ENCODE measurements at regions not wholly inside any gene's neighbourhood (a gene's known extent, or its start where the extent isn't known, plus 50 kb on each side); places are given as distances from the start of the nearest gene placed in this dataset.

GRCh38 chr1:109821831-109822745 is 58.4 kb upstream of the EPS8L3 start:
- TF ChIP-seq POLR2A (IDR thresholded peaks at IDR 0.05): no peak
- TF ChIP-seq CTCF (IDR thresholded peaks at IDR 0.05): no peak
- Histone ChIP-seq H3K4me1 (peaks cover 26% of the 10 kb centered on the region), H3K27me3 (no peaks in the 10 kb centered on the region), H3K9me3 (no peaks in the 10 kb centered on the region), H3K36me3 (ENCODE audit: low read depth, missing control alignments) (no peaks in the 10 kb centered on the region), H3K27ac (no peak overlapping the region), H3K4me3 (no peak overlapping the region)
- no peak for DNase-seq
- WGBS, 2 donors: 80 to 87% methylated on average over 14 of the region's 14 CpGs
- intact Hi-C loops (cut with DNase I; ENCODE audit: low total_unique reads): no loop called here

GRCh38 chr1:109821221-109821669 is 57.5 kb upstream of the EPS8L3 start:
- no peaks in the 10 kb centered on the region for H3K9me3 ChIP-seq
- H3K4me3 ChIP-seq: no peak overlapping the region
- WGBS, 2 donors: 78 to 83% methylated on average over 7 to 8 of the region's 8 CpGs
- no peak for DNase-seq
- no peak for TF ChIP-seq CTCF (IDR thresholded peaks at IDR 0.05)
- no peak for TF ChIP-seq POLR2A (IDR thresholded peaks at IDR 0.05)
- intact Hi-C loops (cut with DNase I; ENCODE audit: low total_unique reads): no loop called here
- H3K36me3 ChIP-seq (ENCODE audit: low read depth, missing control alignments): no peaks in the 10 kb centered on the region
- no peaks in the 10 kb centered on the region for H3K27me3 ChIP-seq
- no peak overlapping the region for H3K27ac ChIP-seq
- peaks cover 25% of the 10 kb centered on the region for H3K4me1 ChIP-seq

DNA sequence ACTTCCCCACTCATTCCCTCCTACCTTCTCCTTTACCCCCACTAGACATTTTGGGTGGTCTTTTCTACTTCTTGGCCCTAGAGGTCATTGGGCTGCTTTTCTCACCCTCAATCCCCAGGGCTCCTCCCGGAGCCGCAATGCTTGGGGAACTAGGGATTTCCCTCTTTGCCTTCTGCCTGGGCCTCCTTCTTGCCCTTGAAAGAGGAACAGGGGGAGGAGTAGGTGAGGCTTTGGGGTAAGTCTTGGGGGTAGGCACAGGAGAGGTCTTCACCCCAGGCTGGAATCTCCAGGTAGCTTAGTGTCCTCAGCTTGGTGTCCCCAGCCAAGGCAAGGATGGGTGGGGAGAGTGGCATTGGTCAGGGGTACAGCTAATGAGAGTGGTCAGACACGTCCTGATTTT is 56.2 kb upstream of the EPS8L3 start:
- Histone ChIP-seq H3K27me3 (no peaks in the 10 kb centered on the region), H3K4me1 (peaks cover 25% of the 10 kb centered on the region), H3K27ac (no peak overlapping the region), H3K9me3 (no peaks in the 10 kb centered on the region), H3K4me3 (no peak overlapping the region), H3K36me3 (ENCODE audit: low read depth, missing control alignments) (no peaks in the 10 kb centered on the region)
- no peak for DNase-seq
- TF ChIP-seq POLR2A (IDR thresholded peaks at IDR 0.05): no peak
- TF ChIP-seq CTCF (IDR thresholded peaks at IDR 0.05): no peak
- intact Hi-C loops (cut with DNase I; ENCODE audit: low total_unique reads): no loop called here
- 94 to 100% methylated on average over 3 of the region's 3 CpGs for WGBS, 2 donors

GRCh38 chr1:109818988-109819764 is 55.5 kb upstream of the EPS8L3 start:
- Histone ChIP-seq H3K4me1 (peaks cover 23% of the 10 kb centered on the region), H3K4me3 (no peak overlapping the region), H3K27ac (peak overlapping the region in 1 of 2 donors; percentile 37), H3K9me3 (no peaks in the 10 kb centered on the region), H3K27me3 (no peaks in the 10 kb centered on the region), H3K36me3 (ENCODE audit: low read depth, missing control alignments) (no peaks in the 10 kb centered on the region)
- no peak for TF ChIP-seq CTCF (IDR thresholded peaks at IDR 0.05)
- TF ChIP-seq POLR2A (IDR thresholded peaks at IDR 0.05): no peak
- 78 to 86% methylated on average over 4 to 9 of the region's 9 CpGs for WGBS, 2 donors
- intact Hi-C loops (cut with DNase I; ENCODE audit: low total_unique reads): no loop called here
- no peak for DNase-seq
